H9 (cell line): ENCODE measurements at regions not wholly inside any gene's neighbourhood (a gene's known extent, or its start where the extent isn't known, plus 50 kb on each side); places are given as distances from the start of the nearest gene placed in this dataset.

ENCODE experiments used
- DNase-seq: peaks from one replicate; pipeline ENCODE4 v3.0.0-alpha.2; 2017
- H2AFZ ChIP-seq: one replicate; pipeline ENCODE4 v1.6.1; 2013; ENCODE audit warnings: mild to moderate bottlenecking, low read length, control low read depth, moderate library complexity
- H2AK5ac ChIP-seq: 2 replicates; pipeline ENCODE4 v1.6.1; 2013; ENCODE audit warnings: low read length, control low read depth, mixed read lengths; ENCODE audit not compliant: insufficient read length
- H2BK120ac ChIP-seq: one replicate; pipeline ENCODE4 v1.6.1; 2013; ENCODE audit warnings: low read depth, mild to moderate bottlenecking, low read length, control low read depth, inconsistent platforms; ENCODE audit not compliant: poor library complexity, severe bottlenecking
- H2BK12ac ChIP-seq: 2 replicates; pipeline ENCODE4 v1.6.1; 2013; ENCODE audit warnings: low read length, control low read depth, mixed read lengths, low read depth; ENCODE audit not compliant: insufficient read length
- H2BK15ac ChIP-seq: 2 replicates; pipeline ENCODE4 v1.6.1; 2013; ENCODE audit warnings: low read depth, low read length, control low read depth
- H2BK20ac ChIP-seq: one replicate; pipeline ENCODE4 v1.6.1; 2013; ENCODE audit warnings: low read depth, mild to moderate bottlenecking, low read length, control low read depth, inconsistent platforms; ENCODE audit not compliant: poor library complexity, severe bottlenecking
- H2BK5ac ChIP-seq: 2 replicates; pipeline ENCODE4 v1.6.1; 2013; ENCODE audit warnings: low read length, control low read depth, mixed read lengths; ENCODE audit not compliant: insufficient read length
- H3K14ac ChIP-seq: 2 replicates; pipeline ENCODE4 v1.6.1; 2013; ENCODE audit warnings: low read length, control low read depth; ENCODE audit not compliant: insufficient read depth
- H3K18ac ChIP-seq: 2 replicates; pipeline ENCODE4 v1.6.1; 2013; ENCODE audit warnings: low read depth, mild to moderate bottlenecking, mixed read lengths, low read length, control low read depth; ENCODE audit not compliant: insufficient read length
- H3K23ac ChIP-seq: 2 replicates; pipeline ENCODE4 v1.6.1; 2013; ENCODE audit warnings: low read length, control low read depth, mixed read lengths, low read depth; ENCODE audit not compliant: insufficient read length
- H3K23me2 ChIP-seq: 2 replicates; pipeline ENCODE4 v1.6.1; 2013; ENCODE audit warnings: low read depth, mild to moderate bottlenecking, mixed read lengths, low read length, control low read depth; ENCODE audit not compliant: insufficient read length, poor library complexity, severe bottlenecking
- H3K27ac ChIP-seq: 2 replicates; pipeline ENCODE4 v1.5.1; 2013; ENCODE audit warnings: low read length, control low read depth, mixed read lengths, low read depth; ENCODE audit not compliant: insufficient read length
- H3K27me3 ChIP-seq: 2 replicates; pipeline ENCODE4 v1.6.1; 2013; ENCODE audit warnings: low read length, control low read depth, inconsistent platforms; ENCODE audit not compliant: insufficient read depth
- H3K4ac ChIP-seq: 2 replicates; pipeline ENCODE4 v1.6.1; 2013; ENCODE audit warnings: low read depth, mild to moderate bottlenecking, control low read depth, inconsistent platforms, low read length, moderate library complexity
- H3K4me1 ChIP-seq: 2 replicates; pipeline ENCODE4 v1.6.1; 2013; ENCODE audit warnings: low read length, control low read depth, inconsistent platforms; ENCODE audit not compliant: insufficient read depth
- H3K4me2 ChIP-seq: 2 replicates; pipeline ENCODE4 v1.6.1; 2013; ENCODE audit warnings: low read length, control low read depth, mixed read lengths; ENCODE audit not compliant: insufficient read length, insufficient read depth
- H3K56ac ChIP-seq: 2 replicates; pipeline ENCODE4 v1.6.1; 2013; ENCODE audit warnings: low read depth, mild to moderate bottlenecking, mixed read lengths, low read length, control low read depth; ENCODE audit not compliant: insufficient read length
- H3K79me1 ChIP-seq: 2 replicates; pipeline ENCODE4 v1.6.1; 2013; ENCODE audit warnings: low read depth, mild to moderate bottlenecking, moderate library complexity, low read length, control low read depth, inconsistent platforms; ENCODE audit not compliant: insufficient read depth, poor library complexity, severe bottlenecking
- H3K79me2 ChIP-seq: 2 replicates; pipeline ENCODE4 v1.6.1; 2013; ENCODE audit warnings: low read length, control low read depth, inconsistent platforms; ENCODE audit not compliant: insufficient read depth
- H3K9ac ChIP-seq: 2 replicates; pipeline ENCODE4 v1.6.1; 2013; ENCODE audit warnings: low read length, control low read depth, mixed read lengths; ENCODE audit not compliant: insufficient read length; ENCODE audit errors: extremely low read depth
- H3K9me3 ChIP-seq: one replicate; pipeline ENCODE4 v1.6.1; 2013; ENCODE audit warnings: low read depth, low read length, inconsistent platforms; ENCODE audit not compliant: control insufficient read depth
- H3T11ph ChIP-seq: one replicate; pipeline ENCODE4 v1.6.1; 2013; ENCODE audit warnings: mild to moderate bottlenecking, low read length, control low read depth, inconsistent platforms
- H4K20me1 ChIP-seq: one replicate; pipeline ENCODE4 v1.6.1; 2013; ENCODE audit not compliant: control insufficient read depth, insufficient read length, insufficient read depth
- H4K5ac ChIP-seq: 2 replicates; pipeline ENCODE4 v1.6.1; 2013; ENCODE audit warnings: low read depth, mild to moderate bottlenecking, mixed read lengths, low read length, control low read depth; ENCODE audit not compliant: insufficient read length
- H4K8ac ChIP-seq: replicated peaks from 2 replicates; pipeline ENCODE4 v1.6.1; 2013; ENCODE audit warnings: low read length, control low read depth, mixed read lengths, low read depth; ENCODE audit not compliant: insufficient read length
- H4K91ac ChIP-seq: 2 replicates; pipeline ENCODE4 v1.6.1; 2013; ENCODE audit warnings: low read depth, mild to moderate bottlenecking, moderate library complexity, mixed read lengths, low read length, control low read depth; ENCODE audit not compliant: insufficient read length
- H3K27ac Mint-ChIP-seq, 3 experiments: 2 replicates in 2 of 3; 3 replicates in 1 of 3; pipeline ENCODE4 v1.8.0; 2020 to 2021; ENCODE audit warnings: mixed read lengths in 3 of 3, mild to moderate bottlenecking in 1 of 3, moderate library complexity in 1 of 3
- H3K27me3 Mint-ChIP-seq: 2 replicates; pipeline ENCODE4 v1.8.0; 2021; ENCODE audit warnings: low read depth, mild to moderate bottlenecking, moderate library complexity, mixed read lengths
- H3K36me3 Mint-ChIP-seq, 3 experiments: 2 replicates in 2 of 3; 3 replicates in 1 of 3; pipeline ENCODE4 v1.8.0; 2020 to 2021; ENCODE audit warnings: low read depth in 3 of 3, mixed read lengths in 3 of 3; ENCODE audit not compliant: insufficient read depth in 1 of 3
- H3K4me1 Mint-ChIP-seq, 2 experiments: 2 replicates each; pipeline ENCODE4 v1.8.0; 2020; ENCODE audit warnings: mixed read lengths in 2 of 2
- H3K4me3 Mint-ChIP-seq, 2 experiments: 2 replicates in 1 of 2; 3 replicates in 1 of 2; pipeline ENCODE4 v1.8.0; 2020 to 2021; ENCODE audit warnings: mild to moderate bottlenecking in 2 of 2, mixed read lengths in 2 of 2, moderate library complexity in 1 of 2
- H3K9me3 Mint-ChIP-seq, 2 experiments: 2 replicates in 1 of 2; 3 replicates in 1 of 2; pipeline ENCODE4 v1.8.0; 2020; ENCODE audit warnings: mild to moderate bottlenecking in 2 of 2, mixed read lengths in 2 of 2, moderate library complexity in 1 of 2
- WGBS: extraction: QIAGEN DNeasy Blood & Tissue Kit; methylation state at CpG from one replicate; pipeline ENCODE4 v1.1.7; 2013; ENCODE audit warnings: missing lambda C conversion rate, low lambda C conversion rate, mixed read lengths; ENCODE audit not compliant: insufficient read length; ENCODE audit errors: extremely low coverage; 5-methylcytosine and 5-hydroxymethylcytosine counted together
- TF ChIP-seq, protein P1 (sequence below): fragments of 200-600 bp; sonication (generic); conservative IDR thresholded peaks from 3 replicates; pipeline ENCODE4 v1.8.0; 2021; ENCODE audit warnings: antibody characterized with exemption, mild to moderate bottlenecking

DNA sequence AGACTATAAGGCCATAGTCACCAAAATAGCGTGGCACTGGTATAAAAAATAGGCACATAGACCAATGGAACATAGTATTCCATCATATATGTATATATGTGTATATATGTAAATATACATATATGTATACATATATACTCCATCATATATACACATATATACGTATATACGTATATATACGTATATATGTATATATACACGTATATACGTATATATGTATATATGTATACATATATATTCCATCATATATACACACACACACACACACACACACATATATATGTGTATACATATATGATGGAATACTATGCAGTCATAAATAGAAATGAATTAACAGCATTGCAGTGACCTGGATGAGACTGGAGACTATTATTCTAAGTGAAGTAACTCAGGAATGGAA, 204.6 kb downstream of the LTN1 start:
- Histone ChIP-seq H3K4me1 (no peaks in the 10 kb centered on the region), H3K4ac (no peak overlapping the region), H3K14ac (no peak overlapping the region), H2BK12ac (no peak overlapping the region), H3K56ac (no peak overlapping the region), H3K79me2 (no peaks in the 10 kb centered on the region), H2BK20ac (no peak overlapping the region), H2BK120ac (no peak overlapping the region), H3K27ac (no peak overlapping the region), H3K18ac (no peak overlapping the region), H2BK15ac (no peak overlapping the region), H4K20me1 (no peaks in the 10 kb centered on the region), H2AK5ac (no peak overlapping the region), H4K91ac (no peak overlapping the region), H3K79me1 (no peaks in the 10 kb centered on the region), H3K23me2 (no peaks in the 10 kb centered on the region), H3K9me3 (no peaks in the 10 kb centered on the region), H3K4me2 (no peak overlapping the region), H2BK5ac (no peak overlapping the region), H4K8ac (no peak overlapping the region), H3K27me3 (no peaks in the 10 kb centered on the region), H3T11ph (no peak overlapping the region), H4K5ac (no peak overlapping the region), H2AFZ (no peak overlapping the region), H3K9ac (no peak overlapping the region), H3K23ac (no peak overlapping the region)
- Mint-ChIP-seq H3K4me1 (peaks cover 0 to 9% of the 10 kb centered on the region in 2 experiments; a peak in 1 of 4 replicates), H3K27ac (no peak overlapping the region), H3K36me3 (peaks cover 6 to 8% (median 6%) of the 10 kb centered on the region in 3 experiments; a peak in 3 of 7 replicates), H3K27me3 (no peaks in the 10 kb centered on the region), H3K9me3 (peaks cover 13 to 14% of the 10 kb centered on the region in 2 experiments; a peak in 4 of 5 replicates), H3K4me3 (no peak overlapping the region)
- WGBS: no CpG with 5 or more reads among the region's 6 CpGs
- DNase-seq: no peak
- TF ChIP-seq, protein P1, sequence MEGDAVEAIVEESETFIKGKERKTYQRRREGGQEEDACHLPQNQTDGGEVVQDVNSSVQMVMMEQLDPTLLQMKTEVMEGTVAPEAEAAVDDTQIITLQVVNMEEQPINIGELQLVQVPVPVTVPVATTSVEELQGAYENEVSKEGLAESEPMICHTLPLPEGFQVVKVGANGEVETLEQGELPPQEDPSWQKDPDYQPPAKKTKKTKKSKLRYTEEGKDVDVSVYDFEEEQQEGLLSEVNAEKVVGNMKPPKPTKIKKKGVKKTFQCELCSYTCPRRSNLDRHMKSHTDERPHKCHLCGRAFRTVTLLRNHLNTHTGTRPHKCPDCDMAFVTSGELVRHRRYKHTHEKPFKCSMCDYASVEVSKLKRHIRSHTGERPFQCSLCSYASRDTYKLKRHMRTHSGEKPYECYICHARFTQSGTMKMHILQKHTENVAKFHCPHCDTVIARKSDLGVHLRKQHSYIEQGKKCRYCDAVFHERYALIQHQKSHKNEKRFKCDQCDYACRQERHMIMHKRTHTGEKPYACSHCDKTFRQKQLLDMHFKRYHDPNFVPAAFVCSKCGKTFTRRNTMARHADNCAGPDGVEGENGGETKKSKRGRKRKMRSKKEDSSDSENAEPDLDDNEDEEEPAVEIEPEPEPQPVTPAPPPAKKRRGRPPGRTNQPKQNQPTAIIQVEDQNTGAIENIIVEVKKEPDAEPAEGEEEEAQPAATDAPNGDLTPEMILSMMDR: no peak
